Activated CD4-positive, alpha-beta T cell treated with anti-CD3 and anti-CD28 coated beads for 48 hours (primary cell): ENCODE measurements at regions not wholly inside any gene's neighbourhood (a gene's known extent, or its start where the extent isn't known, plus 50 kb on each side); places are given as distances from the start of the nearest gene placed in this dataset.
A peak's percentile ranks its signal among the peaks of the same experiment; 100 is the strongest.
"Not testable (repeated sequence)": the region's sequence is repeated elsewhere in the genome, so short reads cannot be mapped to it uniquely, and the experiment has no call there.

Source experiments
- DNase-seq: peaks from one replicate; pipeline ENCODE4 v3.0.0-alpha.2; 2020

- DNase-seq: no peak
Observed at GRCh38 chr15:79769933-79770759, 126.7 kb downstream of the MTHFS start.

GRCh38 chr15:79773128-79773527 lies 123.7 kb downstream of the MTHFS start:
- no peak for DNase-seq

- DNase-seq: no peak
Observed at GRCh38 chr15:79775821-79776220, 121.0 kb downstream of the MTHFS start.

- DNase-seq: no peak
Observed at GRCh38 chr15:79777916-79778315, 118.9 kb downstream of the MTHFS start.

- DNase-seq: no peak
Observed at GRCh38 chr15:79778378-79778990, 118.3 kb downstream of the MTHFS start.

GRCh38 chr15:79779746-79780145 lies 117.1 kb downstream of the MTHFS start:
- peak; percentile 45 for DNase-seq

- DNase-seq: not testable (repeated sequence)
Observed at GRCh38 chr15:79782307-79782706, 114.5 kb downstream of the MTHFS start.
